GM12878 (cell line): ENCODE measurements at regions not wholly inside any gene's neighbourhood (a gene's known extent, or its start where the extent isn't known, plus 50 kb on each side); places are given as distances from the start of the nearest gene placed in this dataset.

Source experiments
- ATAC-seq: fragments of 200-7000 bp; cut with Tn5 transposase; 3 replicates; pipeline ENCODE4 v1.9.1; 2020; ENCODE audit warnings: mild to moderate bottlenecking, moderate library complexity
- BruUV-seq: library from RNA; stranded (reverse); fragments of 400-500 nt; replicated peaks from 2 replicates; lab custom pipeline; 2021; lab: Mats Ljungman, UMichigan
- CTCF ChIA-PET: fragments of 300-600 bp; sonication (Branson Sonifier 250); formaldehyde crosslinking; extraction: SDS; loops from one replicate; lab custom pipeline; 2021; ENCODE audit warnings: inconsistent platforms; lab: Yijun Ruan, JAX
- POLR2A ChIA-PET: fragments of 350-600 bp; formaldehyde crosslinking; extraction: SDS; loops from one replicate; lab custom pipeline; 2021; ENCODE audit warnings: inconsistent platforms; lab: Charles Lee
- RAD21 ChIA-PET: fragments of 300-600 bp; sonication (Branson Sonifier 250); formaldehyde crosslinking; loops from one replicate; lab custom pipeline; 2023; ENCODE audit warnings: antibody characterized with exemption; ENCODE audit not compliant: unreplicated experiment; lab: Charles Lee
- SMC1A ChIA-PET: fragments of 300-600 bp; sonication (Branson Sonifier 250); formaldehyde crosslinking; loops from one replicate; lab custom pipeline; 2023; ENCODE audit not compliant: unreplicated experiment, uncharacterized antibody; lab: Charles Lee
- DNase-seq: peaks from one replicate; pipeline ENCODE4 v3.0.0-alpha.2; 2011; ENCODE audit warnings: low read depth, low spot score
- FAIRE-seq: peaks from 3 replicates; lab custom pipeline; 2011; peaks lifted over from hg19 to GRCh38; lab: Jason Lieb, UNC
- H2AFZ ChIP-seq: 2 replicates; pipeline ENCODE4 v1.6.0; 2011; ENCODE audit warnings: low read depth, low read length, control low read depth; ENCODE audit not compliant: control insufficient read depth
- H3K27ac ChIP-seq: 2 replicates; pipeline ENCODE4 v1.5.1; 2011; ENCODE audit warnings: control low read depth; ENCODE audit not compliant: control insufficient read depth, insufficient read depth
- H3K27me3 ChIP-seq, 2 experiments: replicated peaks in 1 of 2; 2 replicates each; pipeline versions ENCODE4 v1.6.0 to v1.6.1; 2011; ENCODE audit warnings: low read length in 1 of 2; ENCODE audit not compliant: control insufficient read depth in 2 of 2, insufficient read depth in 2 of 2
- H3K36me3 ChIP-seq, 2 experiments: 2 replicates each; pipeline ENCODE4 v1.5.1; 2011; ENCODE audit warnings: low read length in 1 of 2; ENCODE audit not compliant: control insufficient read depth in 2 of 2, insufficient read depth in 2 of 2
- H3K4me1 ChIP-seq: 2 replicates; pipeline ENCODE4 v1.6.1; 2011; ENCODE audit warnings: mild to moderate bottlenecking, low read length, moderate library complexity, mixed read lengths; ENCODE audit not compliant: control insufficient read depth, insufficient read depth
- H3K4me2 ChIP-seq: 2 replicates; pipeline ENCODE4 v1.6.0; 2011; ENCODE audit warnings: control low read depth; ENCODE audit not compliant: control insufficient read depth, insufficient read depth
- H3K4me3 ChIP-seq: fragments of 200-600 bp; sonication (generic); 2 replicates; pipeline ENCODE4 v1.5.1; 2016
- H3K79me2 ChIP-seq: 2 replicates; pipeline ENCODE4 v1.6.0; 2011; ENCODE audit warnings: low read length; ENCODE audit not compliant: control insufficient read depth, insufficient read depth
- H3K9ac ChIP-seq: 2 replicates; pipeline ENCODE4 v1.8.0; 2011; ENCODE audit warnings: low read length, control low read depth, mixed read lengths; ENCODE audit not compliant: control insufficient read depth, insufficient read depth
- H3K9me3 ChIP-seq: replicated peaks from 3 replicates; pipeline ENCODE4 v1.5.1; 2011; ENCODE audit warnings: mild to moderate bottlenecking, low read length; ENCODE audit not compliant: control insufficient read depth, insufficient read depth
- H4K20me1 ChIP-seq: 2 replicates; pipeline ENCODE4 v1.6.0; 2011; ENCODE audit not compliant: control insufficient read depth, insufficient read depth
- BRCA1 ChIP-seq: IDR thresholded peaks from 2 replicates; pipeline ENCODE4 v1.6.1; 2011; ENCODE audit warnings: low read depth, low read length, improper control_type of control experiment
- CBX3 ChIP-seq: fragments of 200-600 bp; sonication (generic); IDR thresholded peaks from 2 replicates; pipeline ENCODE4 v1.6.1; 2016; ENCODE audit warnings: low read depth, borderline replicate concordance
- CREM ChIP-seq: IDR thresholded peaks from 2 replicates; pipeline ENCODE4 v1.6.1; 2014; ENCODE audit warnings: antibody characterized with exemption, low read depth
- ESRRA ChIP-seq: IDR thresholded peaks from 2 replicates; pipeline ENCODE4 v1.6.1; 2012; ENCODE audit warnings: mild to moderate bottlenecking, low read length, improper control_type of control experiment
- FOXK2 ChIP-seq: fragments of 450-650 bp; IDR thresholded peaks from 2 replicates; pipeline ENCODE4 v1.6.1; 2017; ENCODE audit warnings: mild to moderate bottlenecking, moderate library complexity
- NFYA ChIP-seq: IDR thresholded peaks from 2 replicates; pipeline ENCODE4 v1.6.1; 2011; ENCODE audit warnings: low read depth, mild to moderate bottlenecking, low read length, improper control_type of control experiment, borderline replicate concordance
- NFYB ChIP-seq: IDR thresholded peaks from 2 replicates; pipeline ENCODE4 v1.6.1; 2011; ENCODE audit warnings: low read depth, mild to moderate bottlenecking, low read length, improper control_type of control experiment, moderate library complexity; ENCODE audit not compliant: insufficient read depth
- PBX3 ChIP-seq: IDR thresholded peaks from 2 replicates; pipeline ENCODE4 v1.6.1; 2011; ENCODE audit warnings: mild to moderate bottlenecking, low read depth, low read length, moderate library complexity; ENCODE audit not compliant: insufficient replicate concordance
- RAD21 ChIP-seq: IDR thresholded peaks from 2 replicates; pipeline ENCODE4 v1.6.1; 2011; ENCODE audit warnings: mild to moderate bottlenecking, low read depth, low read length, moderate library complexity; ENCODE audit not compliant: insufficient read depth
- RELB ChIP-seq: fragments of 450-650 bp; IDR thresholded peaks from 2 replicates; pipeline ENCODE4 v1.6.1; 2017; ENCODE audit warnings: low read depth, mild to moderate bottlenecking, moderate library complexity
- SP1 ChIP-seq: IDR thresholded peaks from one replicate; pipeline ENCODE4 v1.6.1; 2011; ENCODE audit warnings: low read depth, low read length
- TAF1 ChIP-seq: IDR thresholded peaks from 2 replicates; pipeline ENCODE4 v1.6.1; 2011; ENCODE audit warnings: mild to moderate bottlenecking, low read depth, low read length, borderline replicate concordance
- YY1 ChIP-seq: IDR thresholded peaks from 2 replicates; pipeline ENCODE4 v1.6.1; 2011; ENCODE audit warnings: low read depth, mild to moderate bottlenecking, low read length
- ZBTB40 ChIP-seq: fragments of 450-650 bp; IDR thresholded peaks from 2 replicates; pipeline ENCODE4 v1.6.1; 2016; ENCODE audit warnings: mild to moderate bottlenecking, moderate library complexity, borderline replicate concordance
- ZNF217 ChIP-seq: fragments of 450-650 bp; IDR thresholded peaks from 2 replicates; pipeline ENCODE4 v1.6.1; 2017; ENCODE audit warnings: antibody characterized with exemption, mild to moderate bottlenecking
- ZNF24 ChIP-seq: fragments of 450-650 bp; IDR thresholded peaks from 2 replicates; pipeline ENCODE4 v1.6.1; 2017; ENCODE audit warnings: antibody characterized with exemption, mild to moderate bottlenecking
- ZZZ3 ChIP-seq: IDR thresholded peaks from 2 replicates; pipeline ENCODE4 v1.6.1; 2011; ENCODE audit warnings: low read depth; ENCODE audit not compliant: control insufficient read depth, insufficient read length
- WGBS: methylation state at CpG from one replicate; pipeline ENCODE4 v1.1.6; 2016; ENCODE audit warnings: low lambda C conversion rate; ENCODE audit not compliant: insufficient replicate concordance, insufficient coverage; ENCODE audit errors: missing lambda C conversion rate; 5-methylcytosine and 5-hydroxymethylcytosine counted together
- in situ Hi-C: fragments of 300-500 bp; cut with MboI; formaldehyde crosslinking; loops from 9 replicates; pipeline ENCODE4 v1.14.3; 2018; ENCODE audit warnings: mixed read lengths
- intact Hi-C: fragments of 100-400 bp; cut with micrococcal nuclease; formaldehyde crosslinking; loops from one replicate; pipeline ENCODE4 v1.14.2; 2022; ENCODE audit not compliant: unreplicated experiment

GRCh38 chr22:23377767-23378166, 197.5 kb downstream of the BCR start:
- no peaks in the 10 kb centered on the region for H3K27me3 ChIP-seq
- no peak for DNase-seq
- no peak overlapping the region for H3K9ac ChIP-seq
- no peaks in the 10 kb centered on the region for H3K36me3 ChIP-seq
- H3K4me2 ChIP-seq: no peak overlapping the region
- H3K4me1 ChIP-seq: no peaks in the 10 kb centered on the region
- no peak overlapping the region for H3K4me3 ChIP-seq
- H3K27ac ChIP-seq: no peak overlapping the region
- no peak for FAIRE-seq
- H3K9me3 ChIP-seq: no peaks in the 10 kb centered on the region
- ChIA-PET RAD21 (interaction anchor here (1.6 to 1.8 kb wide), 2 partner anchors 8 to 418 kb away, joined by 6 to 10 read pairs; no protein-coding TSS in a partner anchor), POLR2A (no interaction called here), SMC1A (interaction anchor here (2.8 kb wide), 1 partner anchor 419 kb away, joined by 15 read pairs; no protein-coding TSS in a partner anchor), CTCF (interaction anchor here (1.0 to 4.0 kb wide), 7 partner anchors 8 to 418 kb away, joined by 3 to 22 read pairs (median 4); no protein-coding TSS in a partner anchor)
- H4K20me1 ChIP-seq: no peaks in the 10 kb centered on the region
- no peak for ATAC-seq
- 35% methylated on average over 4 of the region's 6 CpGs for WGBS
- in situ Hi-C loops: loop anchor here (5.0 to 25.0 kb wide), 2 partner anchors 55 to 565 kb away; no protein-coding TSS in a partner anchor
- no peak overlapping the region for H2AFZ ChIP-seq
- H3K79me2 ChIP-seq: no peaks in the 10 kb centered on the region
- intact Hi-C loops: loop anchor here (5.0 kb wide), 1 partner anchor 55 kb away; no protein-coding TSS in a partner anchor
- TF ChIP-seq ZNF217: no peak
- TF ChIP-seq BRCA1: no peak
- no peak for TF ChIP-seq ZBTB40
- TF ChIP-seq RELB: no peak
- no peak for TF ChIP-seq CBX3
- no peak for TF ChIP-seq FOXK2
- TF ChIP-seq ESRRA: no peak
- TF ChIP-seq NFYB: no peak
- no peak for TF ChIP-seq SP1
- TF ChIP-seq NFYA: no peak
- no peak for TF ChIP-seq PBX3
- TF ChIP-seq CREM: no peak
- no peak for TF ChIP-seq TAF1
- no peak for TF ChIP-seq ZNF24
- no peak for TF ChIP-seq RAD21
- no peak for TF ChIP-seq ZZZ3
- no peak for TF ChIP-seq YY1
- BruUV-seq: no TSS peak
